ENCODE measurements at regions not wholly inside any gene's neighbourhood (a gene's known extent, or its start where the extent isn't known, plus 50 kb on each side); places are given as distances from the start of the nearest gene placed in this dataset.

GRCh38 chr5:88957013-88957412 is 74.0 kb upstream of the MEF2C start:
- Histone ChIP-seq H3K27me3 (ENCODE audit: control insufficient read depth, insufficient read depth, low read length) (no peaks in the 10 kb centered on the region), H3K9me3 (ENCODE audit: control insufficient read depth, insufficient read depth, low read length) (no peaks in the 10 kb centered on the region), H3K4me3 (ENCODE audit: low read depth, low read length) (no peak overlapping the region), H3K27ac (ENCODE audit: low read depth, low read length) (no peak overlapping the region)
- TF ChIP-seq CTCF (IDR thresholded peaks at IDR 0.05; ENCODE audit: low read depth, low read length), result no peak
- DNase-seq (ENCODE audit: low read depth, low spot score), result no peak
- CTCF ChIA-PET, result no interaction called here
- POLR2A ChIA-PET, result no interaction called here

GRCh38 chr5:88956416-88956815 is 73.4 kb upstream of the MEF2C start:
- DNase-seq (ENCODE audit: low read depth, low spot score), result no peak
- H3K27me3 ChIP-seq (ENCODE audit: control insufficient read depth, insufficient read depth, low read length), result no peaks in the 10 kb centered on the region
- H3K27ac ChIP-seq (ENCODE audit: low read depth, low read length), result no peak overlapping the region
- H3K9me3 ChIP-seq (ENCODE audit: control insufficient read depth, insufficient read depth, low read length), result no peaks in the 10 kb centered on the region
- ChIA-PET CTCF (interaction anchor here (1.7 kb wide), 1 partner anchor 229 kb away, joined by 3 read pairs; no protein-coding TSS in a partner anchor), POLR2A (no interaction called here)
- no peak overlapping the region for H3K4me3 ChIP-seq (ENCODE audit: low read depth, low read length)
- TF ChIP-seq CTCF (IDR thresholded peaks at IDR 0.05; ENCODE audit: low read depth, low read length), result no peak

GRCh38 chr5:88955403-88955802 is 72.4 kb upstream of the MEF2C start:
- H3K27ac ChIP-seq (ENCODE audit: low read depth, low read length), result no peak overlapping the region
- no peaks in the 10 kb centered on the region for H3K27me3 ChIP-seq (ENCODE audit: control insufficient read depth, insufficient read depth, low read length)
- no peaks in the 10 kb centered on the region for H3K9me3 ChIP-seq (ENCODE audit: control insufficient read depth, insufficient read depth, low read length)
- ChIA-PET POLR2A (no interaction called here), CTCF (interaction anchor here (1.7 kb wide), 1 partner anchor 228 kb away, joined by 3 read pairs; no protein-coding TSS in a partner anchor)
- DNase-seq (ENCODE audit: low read depth, low spot score), result no peak
- H3K4me3 ChIP-seq (ENCODE audit: low read depth, low read length), result no peak overlapping the region
- TF ChIP-seq CTCF (IDR thresholded peaks at IDR 0.05; ENCODE audit: low read depth, low read length), result no peak

DNA sequence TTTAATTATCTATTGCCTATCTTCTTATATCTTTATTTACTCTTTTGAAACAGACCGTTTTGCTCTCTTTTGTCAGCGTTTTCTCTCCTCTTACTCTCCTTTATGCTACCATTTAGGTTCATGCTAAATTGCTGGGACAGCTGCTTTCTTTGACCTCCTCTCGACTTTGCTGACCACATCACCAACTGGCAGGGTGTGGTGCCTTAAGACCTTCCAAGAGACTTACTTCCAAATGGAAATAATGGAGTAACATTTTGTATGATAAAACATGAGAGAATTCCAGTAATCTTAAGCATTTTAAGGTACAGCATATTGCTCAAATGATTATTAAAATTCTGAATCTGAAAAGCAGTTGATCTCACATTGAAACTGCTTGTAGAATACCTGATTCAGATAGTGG is 71.5 kb upstream of the MEF2C start:
- no peak for DNase-seq (ENCODE audit: low read depth, low spot score)
- no peaks in the 10 kb centered on the region for H3K9me3 ChIP-seq (ENCODE audit: control insufficient read depth, insufficient read depth, low read length)
- CTCF ChIA-PET, result no interaction called here
- H3K4me3 ChIP-seq (ENCODE audit: low read depth, low read length), result no peak overlapping the region
- no peak for TF ChIP-seq CTCF (IDR thresholded peaks at IDR 0.05; ENCODE audit: low read depth, low read length)
- H3K27ac ChIP-seq (ENCODE audit: low read depth, low read length), result no peak overlapping the region
- POLR2A ChIA-PET, result no interaction called here
- H3K27me3 ChIP-seq (ENCODE audit: control insufficient read depth, insufficient read depth, low read length), result no peaks in the 10 kb centered on the region

GRCh38 chr5:88952996-88953643 is 70.1 kb upstream of the MEF2C start:
- no peak for TF ChIP-seq CTCF (IDR thresholded peaks at IDR 0.05; ENCODE audit: low read depth, low read length)
- no peak overlapping the region for H3K27ac ChIP-seq (ENCODE audit: low read depth, low read length)
- no peaks in the 10 kb centered on the region for H3K9me3 ChIP-seq (ENCODE audit: control insufficient read depth, insufficient read depth, low read length)
- H3K27me3 ChIP-seq (ENCODE audit: control insufficient read depth, insufficient read depth, low read length), result no peaks in the 10 kb centered on the region
- POLR2A ChIA-PET, result no interaction called here
- H3K4me3 ChIP-seq (ENCODE audit: low read depth, low read length), result no peak overlapping the region
- DNase-seq (ENCODE audit: low read depth, low spot score), result no peak
- CTCF ChIA-PET, result no interaction called here

All from AG04450 (cell line).